Upper lobe of left lung (tissue), 4 donors: ENCODE measurements at regions not wholly inside any gene's neighbourhood (a gene's known extent, or its start where the extent isn't known, plus 50 kb on each side); places are given as distances from the start of the nearest gene placed in this dataset.

ENCODE experiments used
- POLR2A ChIP-seq, 4 donors: fragments of 450-650 bp; IDR thresholded peaks; one replicate each; pipeline ENCODE4 v1.5.1; 2016 to 2017; ENCODE audit warnings: antibody characterized with exemption in 4 of 4, mild to moderate bottlenecking in 2 of 4
- POLR2AphosphoS5 ChIP-seq, 2 donors: sonication (generic); formaldehyde crosslinking; IDR thresholded peaks; one replicate each; pipeline ENCODE4 v1.5.1; 2017; ENCODE audit warnings: antibody characterized with exemption in 2 of 2
- TF ChIP-seq, protein P1 (sequence below), 6 experiments: fragments of 450-650 bp in 4 of 6; fragments of 200-600 bp in 2 of 6; sonication (generic) in 2 of 6; IDR thresholded peaks; one replicate each; pipeline ENCODE4 v1.5.1; 2016 to 2019; ENCODE audit warnings: antibody characterized with exemption in 6 of 6

DNA sequence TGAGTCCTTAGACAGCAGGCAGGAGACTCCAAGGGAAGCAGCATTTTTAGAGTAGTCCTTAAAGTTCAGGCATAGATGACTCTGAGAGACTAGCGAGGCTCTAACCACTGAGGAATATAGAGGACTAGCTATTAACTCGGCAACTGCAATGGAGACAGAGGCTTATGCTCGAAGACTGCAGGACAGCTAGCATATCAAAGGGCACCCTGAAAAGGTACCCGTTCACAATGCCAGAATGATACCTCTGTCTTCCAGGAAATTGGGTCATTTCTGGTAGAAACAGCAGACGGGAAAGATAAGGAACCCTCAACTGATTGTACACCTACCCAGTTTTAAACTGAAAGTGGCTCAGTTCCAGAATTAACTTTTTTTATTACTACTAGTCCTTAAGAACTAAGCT is 1204.0 kb upstream of the ZEB2 start:
- TF ChIP-seq, protein P1, sequence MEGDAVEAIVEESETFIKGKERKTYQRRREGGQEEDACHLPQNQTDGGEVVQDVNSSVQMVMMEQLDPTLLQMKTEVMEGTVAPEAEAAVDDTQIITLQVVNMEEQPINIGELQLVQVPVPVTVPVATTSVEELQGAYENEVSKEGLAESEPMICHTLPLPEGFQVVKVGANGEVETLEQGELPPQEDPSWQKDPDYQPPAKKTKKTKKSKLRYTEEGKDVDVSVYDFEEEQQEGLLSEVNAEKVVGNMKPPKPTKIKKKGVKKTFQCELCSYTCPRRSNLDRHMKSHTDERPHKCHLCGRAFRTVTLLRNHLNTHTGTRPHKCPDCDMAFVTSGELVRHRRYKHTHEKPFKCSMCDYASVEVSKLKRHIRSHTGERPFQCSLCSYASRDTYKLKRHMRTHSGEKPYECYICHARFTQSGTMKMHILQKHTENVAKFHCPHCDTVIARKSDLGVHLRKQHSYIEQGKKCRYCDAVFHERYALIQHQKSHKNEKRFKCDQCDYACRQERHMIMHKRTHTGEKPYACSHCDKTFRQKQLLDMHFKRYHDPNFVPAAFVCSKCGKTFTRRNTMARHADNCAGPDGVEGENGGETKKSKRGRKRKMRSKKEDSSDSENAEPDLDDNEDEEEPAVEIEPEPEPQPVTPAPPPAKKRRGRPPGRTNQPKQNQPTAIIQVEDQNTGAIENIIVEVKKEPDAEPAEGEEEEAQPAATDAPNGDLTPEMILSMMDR (IDR thresholded peaks at IDR 0.05) = no peak
- no peak for TF ChIP-seq POLR2AphosphoS5 (IDR thresholded peaks at IDR 0.05)
- TF ChIP-seq POLR2A (IDR thresholded peaks at IDR 0.05) = no peak
